GM19395 (cell line): ENCODE measurements at regions not wholly inside any gene's neighbourhood (a gene's known extent, or its start where the extent isn't known, plus 50 kb on each side); places are given as distances from the start of the nearest gene placed in this dataset.

Experiments
- ATAC-seq: cut with Tn5 transposase; IDR thresholded peaks from one replicate; pipeline ENCODE4 v1.9.1; 2021; ENCODE audit warnings: mild to moderate bottlenecking, moderate library complexity; ENCODE audit not compliant: unreplicated experiment

GRCh38 chr6:168837254-168838036 lies 396.5 kb downstream of the SMOC2 start:
- ATAC-seq = no peak

DNA sequence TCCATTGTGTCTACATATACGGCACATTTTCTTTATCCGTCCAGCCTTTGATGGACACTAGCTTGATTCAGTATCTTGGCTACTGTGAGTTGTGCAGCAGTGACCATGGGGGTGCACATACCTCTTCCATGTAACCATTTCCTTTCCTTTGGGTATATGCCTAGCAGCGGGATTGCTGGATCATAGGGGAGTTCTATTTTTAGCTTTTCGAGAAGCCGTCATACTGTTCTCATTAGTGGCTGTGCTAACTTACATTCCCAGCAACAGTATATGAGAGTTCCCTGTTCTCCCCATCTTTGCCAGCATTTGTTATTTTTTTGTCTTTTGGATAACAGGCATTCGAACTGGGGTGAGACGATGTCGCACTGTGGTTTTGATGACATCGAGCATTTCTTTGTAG lies 395.0 kb downstream of the SMOC2 start:
- ATAC-seq = no peak

- ATAC-seq = no peak
Measured at GRCh38 chr6:168834801-168835200, 393.8 kb downstream of the SMOC2 start.

DNA sequence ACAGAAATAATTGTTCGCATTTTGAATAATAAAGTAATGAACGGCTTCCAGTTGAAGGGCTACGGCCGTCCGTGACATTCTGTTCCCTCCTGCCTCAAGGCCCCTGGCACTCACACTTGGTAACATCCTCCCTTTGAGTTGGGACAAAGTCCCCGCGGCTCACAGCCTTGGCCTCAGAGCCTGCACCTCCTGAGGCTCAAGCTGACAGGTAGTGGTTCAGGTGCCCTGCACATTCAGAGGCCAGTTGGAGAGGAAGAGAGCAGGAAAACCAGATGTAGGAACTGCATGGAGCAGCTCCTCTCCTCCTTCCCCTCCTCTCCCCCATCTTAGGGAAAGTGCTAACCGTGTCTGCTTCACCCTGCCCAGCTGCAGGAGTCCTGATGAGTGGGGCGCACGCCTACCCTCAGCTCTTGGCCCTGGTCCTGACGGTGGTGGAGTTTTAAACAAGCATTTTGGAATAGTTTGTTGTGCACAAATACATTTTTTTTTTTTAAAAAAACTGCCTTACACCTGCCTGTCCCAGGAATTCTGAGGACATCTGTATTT lies 393.1 kb downstream of the SMOC2 start:
- ATAC-seq = no peak

- no peak for ATAC-seq
Measured at GRCh38 chr6:168828800-168829199, 387.8 kb downstream of the SMOC2 start.

DNA sequence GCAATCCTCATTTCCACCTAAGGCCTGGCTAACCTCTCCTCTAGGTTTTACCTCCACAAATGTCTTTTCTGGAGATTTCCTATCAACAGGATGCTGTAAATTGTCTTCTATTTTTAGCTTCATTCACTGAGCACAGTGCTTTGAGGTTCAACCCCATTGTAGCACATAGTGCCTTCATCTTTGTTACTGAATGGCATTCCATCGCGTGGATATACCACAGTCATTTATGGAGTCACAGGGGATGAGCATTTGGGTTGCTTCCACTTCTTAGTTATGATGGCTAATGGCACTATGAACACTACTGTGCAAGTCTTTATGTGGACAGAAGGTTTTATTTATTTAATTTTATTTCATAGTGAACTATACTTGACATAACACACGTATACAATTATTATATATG lies 387.1 kb downstream of the SMOC2 start:
- ATAC-seq = no peak

DNA sequence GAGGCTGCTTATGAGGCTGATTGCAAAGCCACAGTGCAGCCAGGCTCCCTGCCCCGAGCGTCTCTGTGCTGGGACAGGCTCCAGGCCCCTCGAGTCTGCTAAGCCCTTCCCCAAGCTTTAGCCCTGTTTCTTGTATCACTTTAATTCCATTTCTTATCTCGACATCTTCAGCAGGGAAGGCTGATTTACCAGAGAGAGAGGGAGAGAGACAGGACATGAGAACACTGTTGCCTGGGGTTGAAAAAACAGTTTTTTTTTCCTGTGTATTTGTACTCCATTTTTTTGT lies 386.5 kb downstream of the SMOC2 start:
- ATAC-seq = no peak

GRCh38 chr6:168826726-168827585 lies 386.0 kb downstream of the SMOC2 start:
- ATAC-seq = no peak

GRCh38 chr6:168826078-168826390 lies 385.1 kb downstream of the SMOC2 start:
- ATAC-seq = no peak

DNA sequence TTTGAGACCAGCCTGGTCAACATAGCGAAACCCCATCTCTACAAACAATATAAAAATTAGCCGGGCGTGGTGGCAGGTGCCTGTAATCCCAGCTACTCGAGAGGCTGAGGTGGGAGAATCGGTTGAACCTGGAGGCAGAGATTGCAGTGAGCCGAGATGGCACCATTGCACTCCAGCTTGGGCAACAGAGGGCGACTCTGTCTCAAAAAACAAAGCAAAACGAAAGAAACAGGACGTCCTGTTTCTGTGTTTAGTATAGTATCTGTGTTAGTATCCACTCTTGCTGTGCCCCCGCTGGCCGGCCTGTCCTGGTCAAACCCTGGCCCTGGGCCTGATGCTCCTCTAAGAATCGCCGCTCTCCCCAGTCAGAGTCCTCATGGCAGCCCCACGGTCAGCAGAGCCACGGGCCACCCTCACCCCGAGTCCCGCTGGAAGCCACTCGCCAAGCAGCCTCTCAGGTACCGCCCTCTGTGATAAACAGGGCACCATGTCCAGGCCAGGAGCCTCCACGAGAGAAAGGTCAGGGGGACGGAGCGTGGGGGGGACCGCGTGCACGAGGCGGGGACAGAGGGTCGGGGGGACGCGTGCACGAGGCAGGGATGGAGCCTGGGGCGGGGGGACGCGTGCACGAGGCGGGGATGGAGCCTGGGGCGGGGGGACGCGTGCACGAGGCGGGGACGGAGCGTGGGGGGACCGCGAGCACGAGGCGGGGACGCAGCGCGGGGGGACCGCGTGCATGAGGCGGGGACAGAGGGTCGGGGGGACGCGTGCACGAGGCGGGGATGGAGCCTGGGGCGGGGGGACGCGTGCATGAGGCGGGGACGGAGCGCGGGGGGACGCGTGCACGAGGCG lies 384.5 kb downstream of the SMOC2 start:
- ATAC-seq = no peak

DNA sequence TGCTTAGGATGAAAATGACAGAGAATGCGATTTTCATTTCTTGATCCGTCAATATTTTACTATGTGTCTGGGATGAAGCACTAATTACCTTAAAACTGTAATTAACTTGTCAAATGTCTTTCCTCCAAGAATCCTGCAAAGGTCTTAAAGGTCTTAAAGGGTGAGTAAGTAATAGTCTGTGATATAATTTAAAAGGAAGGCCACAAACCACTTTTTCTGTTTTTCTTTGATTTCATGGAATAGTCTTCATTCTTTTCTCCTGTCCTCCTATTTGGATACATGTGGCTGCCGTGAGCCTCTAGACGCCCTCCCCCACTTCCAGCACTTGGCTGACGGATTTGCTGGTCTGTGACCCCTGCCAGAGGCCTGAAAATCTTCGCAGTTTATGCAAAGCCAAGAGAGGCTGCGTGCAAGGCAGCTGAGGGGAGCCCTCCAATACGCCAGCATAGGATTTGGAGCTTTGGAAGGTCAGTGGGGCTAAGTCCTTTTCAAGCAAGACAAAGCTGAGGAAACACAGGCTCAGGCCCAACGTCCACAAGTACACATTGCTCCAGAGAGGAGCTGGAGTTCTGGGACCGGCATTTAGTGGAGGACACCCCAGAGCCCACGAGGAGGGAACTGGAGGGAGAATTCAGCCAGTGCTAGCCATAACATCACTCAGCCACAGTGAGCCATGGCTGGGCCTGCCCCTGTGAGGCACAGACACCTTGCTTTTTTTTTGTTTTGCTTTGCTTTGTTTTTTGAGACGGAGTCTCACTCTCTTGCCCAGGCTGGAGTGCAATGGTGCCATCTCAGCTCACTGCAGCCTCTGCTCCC lies 382.6 kb downstream of the SMOC2 start:
- no peak for ATAC-seq

GRCh38 chr6:168822376-168822775 lies 381.4 kb downstream of the SMOC2 start:
- no peak for ATAC-seq

DNA sequence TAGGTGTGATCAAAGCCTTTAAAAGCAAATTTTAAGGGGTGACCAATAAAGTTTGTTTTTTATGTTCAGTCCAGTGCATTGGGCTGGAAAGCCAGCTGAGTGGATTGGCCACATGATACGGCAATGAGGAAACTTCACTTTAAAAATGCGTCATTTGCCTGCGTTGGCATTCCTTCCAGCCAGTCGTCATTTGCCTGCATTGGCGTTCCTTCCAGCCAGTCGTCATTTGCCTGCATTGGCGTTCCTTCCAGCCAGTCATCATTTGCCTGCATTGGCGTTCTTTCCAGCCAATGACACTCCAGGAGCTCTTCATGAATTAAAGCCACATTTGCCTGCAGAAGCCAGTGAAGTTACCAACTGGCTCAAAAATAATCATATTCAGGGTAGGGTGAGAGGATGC lies 378.6 kb downstream of the SMOC2 start:
- ATAC-seq = no peak

DNA sequence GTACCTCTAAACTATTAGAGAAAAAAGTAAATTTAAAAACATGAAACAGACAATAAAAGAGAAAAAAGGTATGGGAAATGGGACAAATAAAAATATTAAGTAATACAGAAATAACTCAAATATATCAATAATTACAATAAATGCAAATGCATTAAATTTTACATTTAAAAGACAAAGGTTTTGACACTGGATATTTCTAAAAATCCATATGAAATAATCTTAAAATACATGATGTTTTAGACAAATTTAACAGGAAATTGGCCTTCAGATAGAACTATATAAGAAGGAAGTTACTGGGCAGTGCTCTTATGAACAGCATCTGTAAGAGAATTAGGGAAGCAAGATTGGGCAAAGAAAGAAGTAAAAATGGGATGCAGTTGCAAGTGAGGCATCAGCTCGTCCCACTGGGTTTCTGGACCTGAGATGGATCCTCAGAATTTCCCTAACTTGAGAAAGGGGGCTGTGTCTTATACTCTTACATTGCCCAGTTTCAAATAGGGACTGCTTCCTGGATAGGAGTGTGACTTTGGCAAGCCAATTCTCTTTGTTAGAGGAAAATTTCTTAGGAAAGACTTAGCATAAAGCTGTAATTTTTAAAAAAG lies 376.7 kb downstream of the SMOC2 start:
- ATAC-seq = no peak

GRCh38 chr6:168815229-168815628 lies 374.2 kb downstream of the SMOC2 start:
- ATAC-seq = no peak

GRCh38 chr6:168808232-168808631 lies 367.2 kb downstream of the SMOC2 start:
- no peak for ATAC-seq

DNA sequence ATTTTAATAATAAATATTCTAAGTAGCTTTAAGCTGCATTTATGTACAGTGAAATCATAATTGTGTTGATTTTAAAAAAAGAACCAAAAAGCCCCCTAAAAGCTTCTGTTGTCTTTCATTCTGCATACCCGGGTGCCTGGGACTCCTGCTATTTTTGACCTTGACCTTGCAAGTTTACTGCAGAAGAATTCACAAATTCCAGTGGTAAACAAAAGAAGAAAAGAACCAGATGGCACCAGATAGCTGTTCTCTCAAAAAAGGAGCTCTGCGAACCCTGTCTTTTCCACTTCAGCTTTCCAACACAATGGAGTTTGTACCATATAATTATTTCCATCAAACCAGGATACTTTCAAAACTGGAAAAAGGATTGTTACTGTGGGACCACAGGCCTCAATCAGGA lies 363.3 kb downstream of the SMOC2 start:
- ATAC-seq = no peak

GRCh38 chr6:168803874-168804273 lies 362.9 kb downstream of the SMOC2 start:
- ATAC-seq = no peak

DNA sequence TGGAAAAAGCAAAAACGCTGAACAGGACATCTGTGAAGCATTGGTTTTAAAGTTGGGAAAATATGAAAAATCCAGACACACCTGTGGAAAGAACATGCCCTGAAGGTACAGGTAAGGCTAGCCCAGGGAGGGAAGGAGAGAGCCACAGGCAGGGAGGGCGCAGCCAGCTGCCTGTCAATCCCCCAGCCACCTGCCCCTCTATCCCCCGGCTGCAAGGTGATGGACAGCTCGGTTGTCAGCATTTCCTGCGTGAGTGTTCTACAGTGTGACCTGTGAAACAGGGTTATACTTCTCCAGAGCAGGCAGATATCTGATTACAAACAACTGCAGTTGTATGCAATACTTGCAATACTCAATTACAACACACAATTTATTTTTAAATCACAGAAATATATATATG lies 358.1 kb downstream of the SMOC2 start:
- ATAC-seq = no peak

- ATAC-seq = no peak
Measured at GRCh38 chr6:168796106-168796505, 355.1 kb downstream of the SMOC2 start.
